Sciatic nerve (tissue), 2 donors: ENCODE measurements at regions not wholly inside any gene's neighbourhood (a gene's known extent, or its start where the extent isn't known, plus 50 kb on each side); places are given as distances from the start of the nearest gene placed in this dataset.
"Not testable (repeated sequence)": the region's sequence is repeated elsewhere in the genome, so short reads cannot be mapped to it uniquely, and the experiment has no call there.

Source experiments
- ATAC-seq: fragments of 200-7000 bp; cut with Tn5 transposase; one replicate; pipeline ENCODE4 v1.9.1; 2020; ENCODE audit warnings: mild to moderate bottlenecking, moderate library complexity
- DNase-seq: peaks from one replicate; pipeline ENCODE4 v3.0.0-alpha.2; 2020; ENCODE audit warnings: low spot score
- intact Hi-C: fragments of 100-400 bp; cut with DNase I; formaldehyde crosslinking; loops from one replicate; pipeline ENCODE4 v1.14.2; 2022
- donor health status: DM: no; HTN: no; CAD: no.
- donor health status: DM: no; HTN: no; CAD: no.

- ATAC-seq (no peak), DNase-seq (no peak)
- intact Hi-C loops = no loop called here
These were observed 1387.9 kb downstream of the CDH8 start for GRCh38 chr16:60648290-60648689.

GRCh38 chr16:60647388-60647787 is 1388.8 kb downstream of the CDH8 start:
- intact Hi-C loops, ATAC-seq, DNase-seq: not testable (repeated sequence)

GRCh38 chr16:60646631-60647030 is 1389.6 kb downstream of the CDH8 start:
- no peak for DNase-seq
- intact Hi-C loops = no loop called here
- no peak for ATAC-seq

GRCh38 chr16:60645541-60645940 is 1390.7 kb downstream of the CDH8 start:
- intact Hi-C loops = no loop called here
- DNase-seq = no peak
- no peak for ATAC-seq

DNA sequence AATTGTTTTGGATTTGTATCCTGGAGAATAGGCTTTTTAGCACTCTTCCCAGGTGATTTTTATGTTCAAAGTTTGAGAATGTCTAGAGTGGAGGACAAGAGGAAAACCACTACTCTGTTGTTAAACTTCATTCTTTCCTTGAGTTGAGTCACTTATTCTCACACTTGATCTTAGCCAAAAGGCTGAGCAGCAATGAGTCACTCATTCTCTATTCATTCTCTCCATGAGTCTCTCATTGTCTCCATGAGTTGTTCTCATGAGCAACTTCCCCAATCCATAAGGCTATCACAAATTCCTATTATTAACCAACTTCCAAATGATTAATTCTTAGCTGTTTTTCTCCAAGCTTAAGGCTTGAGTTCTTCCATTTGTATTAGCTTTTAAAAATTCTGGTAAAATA is 1393.3 kb downstream of the CDH8 start:
- no peak for ATAC-seq
- intact Hi-C loops = no loop called here
- DNase-seq = no peak

DNA sequence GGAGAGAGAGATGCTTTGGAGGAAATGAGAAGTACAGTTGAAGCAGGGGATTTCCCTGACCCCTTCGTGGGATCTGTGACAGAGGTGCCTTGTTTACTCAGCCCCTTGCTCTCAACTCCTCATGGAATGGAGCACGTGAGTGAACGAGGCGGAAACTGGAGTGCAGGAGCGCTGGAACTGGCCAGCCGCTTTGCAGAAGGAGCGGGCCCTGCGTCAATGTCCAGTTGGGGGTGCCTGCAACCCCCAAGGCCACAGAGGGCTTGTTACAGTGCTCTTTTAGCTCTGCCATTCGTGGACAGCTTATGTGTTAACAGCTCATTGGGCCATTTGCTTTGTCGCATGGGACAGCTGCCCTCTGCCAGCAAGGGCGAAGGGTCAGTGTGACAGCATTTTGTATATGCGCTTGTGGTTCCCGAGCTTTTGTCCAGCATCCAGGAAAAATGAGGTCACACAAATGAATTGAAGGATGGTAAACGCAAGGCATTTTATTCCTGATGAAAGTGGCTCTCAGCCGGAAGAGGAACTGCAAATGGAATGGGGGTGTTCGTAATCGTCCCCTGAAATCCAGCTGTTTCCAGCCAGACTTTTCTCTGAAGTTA is 1395.1 kb downstream of the CDH8 start:
- intact Hi-C loops = no loop called here
- DNase-seq = no peak
- ATAC-seq = no peak

GRCh38 chr16:60640038-60640437 is 1396.2 kb downstream of the CDH8 start:
- ATAC-seq (no peak), DNase-seq (no peak)
- intact Hi-C loops = no loop called here

- intact Hi-C loops, ATAC-seq, DNase-seq: not testable (repeated sequence)
These were observed 1399.6 kb downstream of the CDH8 start for GRCh38 chr16:60636636-60637035.

DNA sequence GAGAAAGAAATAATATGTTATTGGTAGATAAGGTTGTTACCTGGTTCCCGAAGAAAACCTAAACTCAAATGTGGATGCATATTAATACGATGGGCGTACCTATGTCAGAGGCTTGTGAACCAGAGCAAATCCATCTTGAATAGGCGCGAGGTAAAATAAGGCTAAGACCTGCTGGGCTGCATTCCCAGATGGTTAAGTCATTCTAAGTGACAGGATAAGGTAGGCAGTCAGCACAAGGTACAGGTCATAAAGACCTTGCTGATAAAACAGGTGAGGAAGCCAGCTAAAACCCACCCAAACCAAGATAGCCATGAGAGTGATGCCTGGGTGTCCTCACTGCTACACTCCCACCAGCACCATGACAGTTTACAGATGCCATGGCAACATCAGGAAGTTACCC is 1400.1 kb downstream of the CDH8 start:
- ATAC-seq (no peak), DNase-seq (no peak)
- intact Hi-C loops = no loop called here

GRCh38 chr16:60635548-60635947 is 1400.7 kb downstream of the CDH8 start:
- no peak for ATAC-seq
- intact Hi-C loops = no loop called here
- no peak for DNase-seq

- DNase-seq (no peak), ATAC-seq (no peak)
- intact Hi-C loops = no loop called here
These were observed 1424.4 kb downstream of the CDH8 start for GRCh38 chr16:60611844-60612243.

DNA sequence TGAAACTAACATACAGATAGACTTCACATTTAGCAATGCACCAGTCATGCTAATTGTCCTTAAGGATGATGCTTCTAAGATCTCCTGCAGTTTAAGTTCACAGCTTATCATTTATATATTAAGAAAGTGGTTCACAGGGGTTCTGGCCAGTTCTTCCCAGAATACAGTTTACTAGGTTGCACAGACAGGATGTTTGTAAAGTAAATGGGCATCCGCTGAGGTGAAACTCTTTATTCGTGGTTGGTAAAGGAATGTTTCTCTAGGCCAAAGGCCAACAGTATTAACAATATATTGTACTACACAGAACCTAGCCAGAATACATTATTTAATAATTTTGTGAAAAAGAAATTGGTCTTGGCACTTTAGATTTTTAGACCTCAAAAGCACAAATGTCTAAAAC is 1427.3 kb downstream of the CDH8 start:
- ATAC-seq = no peak
- intact Hi-C loops = no loop called here

DNA sequence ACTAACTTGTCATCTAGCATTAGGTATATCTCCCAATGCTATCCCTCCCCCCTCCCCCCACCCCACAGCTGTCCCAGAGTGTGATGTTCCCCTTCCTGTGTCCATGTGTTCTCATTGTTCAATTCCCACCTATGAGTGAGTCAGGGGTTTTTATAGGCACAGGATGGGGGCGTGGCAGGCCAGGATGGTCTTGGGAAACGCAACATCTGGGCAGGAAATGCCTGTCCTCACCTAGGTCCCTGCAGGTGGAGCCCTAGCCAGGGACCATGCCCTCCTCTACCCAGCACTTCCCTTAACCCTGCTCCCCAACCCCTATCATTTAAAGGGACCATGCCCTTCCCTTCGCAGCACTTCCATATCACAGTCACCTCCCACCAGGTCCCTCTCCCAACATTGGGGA is 1430.6 kb downstream of the CDH8 start:
- ATAC-seq, intact Hi-C loops, DNase-seq: not testable (repeated sequence)

More for the DNA sequence above, 1427.3 kb downstream of the CDH8 start:
- no peak for DNase-seq

GRCh38 chr16:60605176-60605575 is 1431.1 kb downstream of the CDH8 start:
- intact Hi-C loops = no loop called here
- no peak for ATAC-seq

DNA sequence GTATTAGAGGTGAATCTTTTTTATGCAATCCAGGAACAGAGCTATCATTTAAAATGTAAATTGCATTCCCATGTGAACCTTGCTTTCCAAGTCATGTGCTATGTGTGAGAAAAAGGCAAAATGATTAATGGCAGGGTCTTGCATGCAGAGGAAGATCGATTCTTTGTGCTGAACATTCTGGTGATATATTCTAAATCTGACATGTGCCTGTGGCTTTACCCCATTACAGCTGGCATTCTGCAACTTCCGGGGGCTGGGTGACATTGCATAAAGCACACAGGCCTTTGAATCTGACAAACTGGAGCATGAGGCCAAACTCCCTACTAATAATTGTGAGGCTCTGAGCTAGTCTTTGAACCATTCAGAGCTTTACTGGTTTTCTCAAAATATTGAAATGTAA is 1449.7 kb downstream of the CDH8 start:
- intact Hi-C loops = no loop called here
- no peak for ATAC-seq
- no peak for DNase-seq

More at GRCh38 chr16:60605176-60605575, 1431.1 kb downstream of the CDH8 start:
- no peak for DNase-seq

GRCh38 chr16:60582528-60582927 is 1453.7 kb downstream of the CDH8 start:
- intact Hi-C loops = no loop called here
- DNase-seq = no peak
- ATAC-seq = no peak

DNA sequence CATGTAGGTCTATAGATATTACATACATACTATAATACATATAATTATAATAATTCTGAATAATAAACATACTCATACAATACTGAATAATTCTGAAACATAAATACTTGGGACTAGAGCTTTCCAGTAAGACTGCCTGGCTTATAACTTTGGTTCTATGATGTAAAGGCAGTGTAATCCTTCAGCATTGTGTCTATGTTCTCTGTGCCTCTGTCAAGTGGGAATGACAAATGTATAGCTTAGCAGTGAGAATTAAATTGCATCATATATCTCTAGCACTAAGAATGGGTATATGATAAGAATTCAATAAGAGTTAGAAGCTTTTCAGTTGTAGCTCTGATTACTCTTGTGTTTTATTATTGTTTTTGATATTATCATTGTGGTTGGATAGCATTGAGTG is 1469.3 kb downstream of the CDH8 start:
- no peak for ATAC-seq
- no peak for DNase-seq
- intact Hi-C loops = no loop called here

DNA sequence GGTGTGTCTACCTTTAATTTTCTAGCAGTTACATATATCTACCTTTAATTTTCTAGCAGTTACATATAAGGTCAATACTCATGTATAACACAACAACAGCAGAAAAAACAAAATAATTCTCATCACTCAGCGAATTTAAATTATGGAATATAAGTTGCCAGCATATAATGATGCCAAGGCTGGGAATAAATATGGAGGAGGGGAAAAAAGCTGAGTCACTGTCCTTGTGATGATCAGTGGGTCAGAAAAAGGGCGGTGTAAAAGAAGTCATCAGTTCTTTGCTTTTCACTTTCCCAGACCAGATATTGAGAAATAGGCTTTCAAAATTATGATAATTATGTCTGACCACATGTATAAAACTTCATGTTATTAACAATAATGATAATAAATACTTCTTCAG is 1471.7 kb downstream of the CDH8 start:
- intact Hi-C loops = no loop called here
- DNase-seq (no peak), ATAC-seq (no peak)

GRCh38 chr16:60563166-60563565 is 1473.1 kb downstream of the CDH8 start:
- intact Hi-C loops = no loop called here
- no peak for ATAC-seq
- no peak for DNase-seq

DNA sequence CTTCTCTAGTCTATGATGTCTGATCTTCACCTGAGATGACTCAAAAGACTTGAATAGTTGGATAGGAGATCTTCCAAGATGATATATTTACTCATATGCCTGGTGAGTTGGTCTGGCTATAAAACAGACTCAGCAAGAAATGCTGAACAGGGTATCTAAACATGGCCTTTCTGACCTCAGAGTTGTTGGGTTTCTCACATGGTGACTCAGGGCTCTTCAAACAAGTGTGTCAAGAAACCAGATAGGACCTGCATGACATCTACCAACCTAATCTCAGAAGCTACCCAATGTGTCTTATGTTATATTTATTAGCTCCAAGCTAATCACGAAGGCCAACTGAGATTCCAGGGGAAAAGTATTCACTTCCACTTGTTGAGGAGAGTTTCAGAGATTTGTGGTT is 1477.3 kb downstream of the CDH8 start:
- intact Hi-C loops = no loop called here
- DNase-seq = no peak
- no peak for ATAC-seq

GRCh38 chr16:60553090-60553757 is 1483.0 kb downstream of the CDH8 start:
- no peak for DNase-seq
- ATAC-seq = no peak
- intact Hi-C loops = no loop called here
